T-helper 2 cell treated with Interferon-gamma antibody and Interleukin-4, amounts not matched to agents 5 μg/mL and 100 μg/mL, for 36 hours (primary cell): ENCODE measurements at regions not wholly inside any gene's neighbourhood (a gene's known extent, or its start where the extent isn't known, plus 50 kb on each side); places are given as distances from the start of the nearest gene placed in this dataset.

Experiments used
- DNase-seq: peaks from one replicate; pipeline ENCODE4 v3.0.0; 2021; ENCODE audit warnings: low spot score
- H3K27ac Mint-ChIP-seq: one replicate; pipeline ENCODE4 v1.8.0; 2021; ENCODE audit warnings: mild to moderate bottlenecking, mixed read lengths
- H3K27me3 Mint-ChIP-seq: one replicate; pipeline ENCODE4 v1.8.0; 2021; ENCODE audit warnings: low read depth, mixed read lengths
- H3K36me3 Mint-ChIP-seq: one replicate; pipeline ENCODE4 v1.8.0; 2021; ENCODE audit warnings: low read depth, mixed read lengths
- H3K4me1 Mint-ChIP-seq: one replicate; pipeline ENCODE4 v1.8.0; 2021; ENCODE audit warnings: low read depth, mixed read lengths
- H3K4me3 Mint-ChIP-seq: one replicate; pipeline ENCODE4 v1.8.0; 2022; ENCODE audit warnings: mild to moderate bottlenecking, moderate library complexity, mixed read lengths
- H3K9me3 Mint-ChIP-seq: one replicate; pipeline ENCODE4 v1.8.0; 2021; ENCODE audit warnings: mixed read lengths

DNA sequence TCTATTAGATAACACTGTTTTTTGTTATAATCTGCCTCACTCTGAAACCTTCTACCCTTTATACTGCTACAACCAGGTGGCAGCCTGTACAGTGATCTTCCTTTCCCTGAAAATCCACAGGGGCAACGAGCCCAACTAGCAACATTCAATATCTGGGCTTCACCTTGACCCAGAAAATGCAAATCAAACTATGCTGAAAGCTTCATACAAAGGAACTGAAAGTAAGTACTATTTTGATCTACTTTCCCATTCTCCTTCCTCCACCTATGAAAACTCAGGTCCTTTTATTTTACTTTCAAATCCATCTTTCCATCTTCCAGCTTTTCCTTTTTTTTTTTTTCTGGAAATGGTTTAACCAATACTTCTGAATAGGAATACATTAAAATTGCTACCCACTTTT lies 175.8 kb upstream of the CCDC150 start:
- Mint-ChIP-seq H3K4me1 (peaks cover 17% of the 10 kb centered on the region), H3K36me3 (no peaks in the 10 kb centered on the region), H3K27me3 (peaks cover 69% of the 10 kb centered on the region), H3K27ac (no peak overlapping the region), H3K9me3 (no peaks in the 10 kb centered on the region), H3K4me3 (no peak overlapping the region)
- no peak for DNase-seq

DNA sequence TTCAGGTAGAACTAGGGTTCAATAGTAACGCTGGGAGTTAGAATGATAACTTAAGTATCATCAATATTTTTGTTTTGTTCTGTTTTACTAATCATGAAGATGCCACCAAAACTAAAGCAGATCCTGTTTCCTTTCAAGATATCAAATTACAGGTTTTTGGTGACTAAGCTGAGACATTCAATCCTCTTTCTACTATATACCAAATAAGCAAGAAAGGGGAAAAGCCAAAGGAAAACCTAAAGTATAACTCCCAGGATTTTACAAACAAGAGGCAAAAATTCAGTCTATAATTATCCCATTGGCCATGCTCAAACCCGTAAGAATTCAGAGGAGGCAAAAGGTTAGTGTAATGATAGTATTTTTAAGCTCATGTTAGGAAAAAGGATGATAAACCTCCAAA lies 175.2 kb upstream of the CCDC150 start:
- Mint-ChIP-seq H3K36me3 (no peaks in the 10 kb centered on the region), H3K27me3 (peaks cover 68% of the 10 kb centered on the region), H3K27ac (no peak overlapping the region), H3K4me3 (no peak overlapping the region), H3K9me3 (no peaks in the 10 kb centered on the region), H3K4me1 (peaks cover 11% of the 10 kb centered on the region)
- no peak for DNase-seq

DNA sequence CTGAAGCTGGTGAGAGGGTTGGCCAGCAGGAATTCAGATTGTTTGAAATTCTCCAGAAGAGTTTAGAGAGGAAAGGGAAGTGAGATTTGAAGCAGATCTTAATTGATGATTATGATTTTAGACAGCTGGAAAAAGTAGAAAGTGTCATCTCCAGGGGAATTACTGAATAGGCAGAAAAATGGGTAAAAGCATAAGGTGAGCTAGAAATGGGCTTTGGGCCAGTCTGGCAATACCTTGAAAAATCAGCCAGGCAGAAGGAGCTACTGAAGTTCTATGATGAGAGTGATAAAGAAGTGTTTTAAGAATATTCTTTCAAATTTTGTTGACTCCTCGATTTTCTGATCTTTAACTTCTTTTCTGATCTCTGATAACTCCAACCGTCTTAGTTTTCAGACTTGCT lies 172.9 kb upstream of the CCDC150 start:
- Mint-ChIP-seq H3K4me1 (no peaks in the 10 kb centered on the region), H3K27me3 (peaks cover 51% of the 10 kb centered on the region), H3K4me3 (no peak overlapping the region), H3K9me3 (no peaks in the 10 kb centered on the region), H3K27ac (no peak overlapping the region), H3K36me3 (no peaks in the 10 kb centered on the region)
- DNase-seq, result no peak

DNA sequence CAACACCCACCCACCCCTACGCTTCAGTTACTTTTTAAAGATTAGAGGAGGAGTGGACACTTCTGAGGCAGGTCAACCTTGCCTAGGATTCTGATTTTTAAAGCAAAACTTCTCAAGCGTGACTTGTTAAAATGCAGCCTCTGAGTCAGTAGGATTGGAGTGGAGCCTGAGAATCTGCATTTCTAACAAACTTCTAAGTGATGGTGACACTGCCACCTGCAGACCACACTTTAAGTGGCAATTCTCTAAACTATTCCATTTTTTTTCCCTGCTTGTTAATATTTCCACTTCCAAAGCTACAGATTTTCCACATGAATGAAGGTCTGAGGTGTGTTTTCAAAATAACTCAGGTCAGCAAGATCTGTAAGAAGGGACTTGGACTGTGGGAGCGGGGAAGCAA lies 171.1 kb upstream of the CCDC150 start:
- Mint-ChIP-seq H3K27ac (no peak overlapping the region), H3K4me1 (no peaks in the 10 kb centered on the region), H3K9me3 (no peaks in the 10 kb centered on the region), H3K36me3 (no peaks in the 10 kb centered on the region), H3K27me3 (peaks cover 42% of the 10 kb centered on the region), H3K4me3 (no peak overlapping the region)
- no peak for DNase-seq

DNA sequence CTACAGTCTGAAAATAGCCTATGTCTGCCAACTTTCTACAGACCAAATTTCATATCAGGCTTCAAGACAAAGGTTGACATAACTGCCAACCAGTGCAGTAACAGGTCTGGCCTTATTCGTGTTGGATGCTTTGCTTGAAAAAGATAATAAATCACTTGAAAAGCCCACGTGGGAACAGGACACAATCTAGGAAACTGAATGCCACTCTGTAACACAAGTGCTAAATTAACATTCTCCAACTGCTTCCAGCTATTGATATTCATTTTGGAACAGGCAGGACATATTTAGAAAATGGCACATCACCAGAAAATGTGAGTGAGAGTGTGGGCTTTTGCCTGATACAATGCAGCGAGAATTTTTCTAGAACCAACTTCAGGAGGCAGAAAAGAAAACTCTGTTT lies 165.9 kb upstream of the CCDC150 start:
- Mint-ChIP-seq H3K36me3 (no peaks in the 10 kb centered on the region), H3K27me3 (peaks cover 22% of the 10 kb centered on the region), H3K27ac (no peak overlapping the region), H3K4me1 (no peaks in the 10 kb centered on the region), H3K4me3 (no peak overlapping the region), H3K9me3 (no peaks in the 10 kb centered on the region)
- DNase-seq, result no peak

DNA sequence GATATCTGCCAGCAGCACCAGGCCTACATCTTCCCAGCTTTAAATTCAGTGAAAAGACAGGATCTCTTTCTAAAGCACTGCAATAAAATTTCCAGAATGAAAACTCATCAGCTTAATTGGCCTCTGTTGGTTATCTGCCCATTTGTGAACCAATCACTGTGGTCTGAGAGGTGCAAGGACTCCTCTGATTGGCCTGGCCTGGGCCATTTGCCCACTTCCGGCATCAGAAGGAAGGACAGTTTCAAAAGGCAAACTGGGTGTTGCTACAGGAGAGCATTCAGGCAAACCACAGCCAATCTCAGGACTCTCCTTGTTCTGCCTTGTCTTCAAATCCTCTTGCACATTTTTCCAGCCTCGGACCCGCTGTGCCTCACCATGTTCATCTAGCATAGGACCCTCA lies 163.9 kb upstream of the CCDC150 start:
- no peak overlapping the region for H3K27ac Mint-ChIP-seq
- H3K36me3 Mint-ChIP-seq, result no peaks in the 10 kb centered on the region
- no peaks in the 10 kb centered on the region for H3K9me3 Mint-ChIP-seq
- peaks cover 24% of the 10 kb centered on the region for H3K27me3 Mint-ChIP-seq
- DNase-seq, result no peak
- H3K4me3 Mint-ChIP-seq, result no peak overlapping the region
- no peaks in the 10 kb centered on the region for H3K4me1 Mint-ChIP-seq

DNA sequence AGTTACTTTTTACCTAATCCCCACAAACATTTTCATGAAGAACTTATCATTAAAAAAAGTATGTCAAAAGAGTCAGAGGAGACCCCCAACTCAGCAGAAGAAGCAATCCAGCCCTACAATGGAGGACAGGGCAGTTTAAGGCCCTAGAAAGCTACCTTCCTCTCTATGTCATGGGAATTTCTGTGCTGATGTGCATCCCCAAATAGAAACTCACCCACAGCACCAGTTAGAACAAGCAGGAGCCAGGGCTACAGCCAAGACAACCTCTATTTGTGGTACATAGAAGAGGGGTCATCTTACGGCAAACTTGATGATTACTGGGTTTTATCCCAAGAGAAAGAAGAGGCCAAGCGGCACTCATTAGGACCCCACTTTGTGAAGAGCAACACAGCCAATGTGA lies 160.9 kb upstream of the CCDC150 start:
- Mint-ChIP-seq H3K27ac (no peak overlapping the region), H3K9me3 (no peaks in the 10 kb centered on the region), H3K4me1 (no peaks in the 10 kb centered on the region), H3K36me3 (no peaks in the 10 kb centered on the region), H3K4me3 (no peak overlapping the region), H3K27me3 (peaks cover 24% of the 10 kb centered on the region)
- no peak for DNase-seq

DNA sequence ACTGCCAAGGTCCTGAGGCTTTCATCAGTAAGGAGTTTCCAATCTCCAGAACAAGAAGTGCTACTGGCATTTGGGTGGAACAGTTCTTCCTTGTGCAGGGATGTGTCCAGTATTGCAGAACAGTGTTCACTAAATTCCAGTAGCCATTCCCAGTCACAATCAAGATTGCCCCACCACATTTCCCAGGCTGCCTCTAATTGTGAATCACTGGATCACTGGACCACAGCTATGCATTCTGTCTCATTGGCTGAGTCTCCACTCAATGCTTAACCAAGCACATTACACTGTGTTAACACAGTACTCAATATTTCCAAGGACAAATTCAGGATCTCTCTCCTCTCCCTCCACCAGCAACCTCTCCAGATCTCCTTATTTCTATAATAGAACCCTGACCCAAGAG lies 160.2 kb upstream of the CCDC150 start:
- Mint-ChIP-seq H3K36me3 (no peaks in the 10 kb centered on the region), H3K27me3 (peaks cover 25% of the 10 kb centered on the region), H3K4me3 (no peak overlapping the region), H3K9me3 (no peaks in the 10 kb centered on the region), H3K27ac (no peak overlapping the region), H3K4me1 (no peaks in the 10 kb centered on the region)
- no peak for DNase-seq

DNA sequence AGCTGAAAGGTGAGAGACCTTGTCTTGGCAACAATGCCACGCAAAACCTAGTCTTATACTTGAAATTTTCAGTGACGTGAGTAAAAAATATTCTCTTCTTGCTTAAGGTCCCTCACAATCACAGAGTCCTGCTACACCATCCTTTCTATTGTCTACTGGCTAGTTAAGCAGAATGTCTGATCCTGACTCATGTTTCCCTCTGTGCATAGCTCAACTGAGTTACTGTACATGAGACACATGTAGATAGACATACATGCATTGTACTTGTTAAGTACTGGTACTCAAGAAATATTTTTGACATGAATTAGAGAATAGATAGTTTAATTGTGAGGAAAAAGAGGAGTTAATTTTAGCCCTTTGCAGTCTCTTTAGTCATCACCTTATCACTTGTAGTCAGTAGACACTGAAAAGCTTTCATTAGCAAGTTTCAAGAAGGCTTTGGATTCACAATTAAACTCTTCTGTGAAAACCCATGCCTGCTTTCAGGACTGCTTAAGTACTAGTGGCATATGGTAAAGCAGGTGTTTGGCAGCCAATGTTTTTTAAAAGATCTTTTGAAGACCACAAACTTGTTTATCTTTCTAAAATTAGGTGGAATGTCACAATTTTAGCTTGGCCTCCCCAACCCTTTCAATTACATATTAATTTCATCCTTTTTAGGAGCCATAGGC lies 158.7 kb upstream of the CCDC150 start:
- DNase-seq, result no peak
- no peaks in the 10 kb centered on the region for H3K9me3 Mint-ChIP-seq
- H3K36me3 Mint-ChIP-seq, result no peaks in the 10 kb centered on the region
- H3K4me3 Mint-ChIP-seq, result no peak overlapping the region
- no peak overlapping the region for H3K27ac Mint-ChIP-seq
- no peaks in the 10 kb centered on the region for H3K4me1 Mint-ChIP-seq
- peaks cover 20% of the 10 kb centered on the region for H3K27me3 Mint-ChIP-seq

DNA sequence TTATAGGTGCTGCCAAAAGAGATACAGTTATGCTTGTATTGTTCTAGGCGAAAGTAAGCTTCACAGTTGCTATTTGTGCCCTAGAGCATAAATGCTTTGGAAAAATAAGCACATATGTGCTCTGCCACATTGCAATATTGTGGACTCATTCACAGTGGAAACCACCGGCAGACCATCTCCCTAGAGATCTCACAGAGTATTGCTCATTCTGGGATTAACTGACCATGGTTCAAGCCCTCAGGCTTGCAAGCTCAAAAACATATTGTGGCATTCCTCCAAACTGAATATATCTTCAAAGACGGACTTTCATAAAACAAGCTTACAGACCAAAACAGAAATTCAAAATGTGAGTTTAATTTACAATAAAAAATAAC lies 158.2 kb upstream of the CCDC150 start:
- no peak overlapping the region for H3K27ac Mint-ChIP-seq

DNA sequence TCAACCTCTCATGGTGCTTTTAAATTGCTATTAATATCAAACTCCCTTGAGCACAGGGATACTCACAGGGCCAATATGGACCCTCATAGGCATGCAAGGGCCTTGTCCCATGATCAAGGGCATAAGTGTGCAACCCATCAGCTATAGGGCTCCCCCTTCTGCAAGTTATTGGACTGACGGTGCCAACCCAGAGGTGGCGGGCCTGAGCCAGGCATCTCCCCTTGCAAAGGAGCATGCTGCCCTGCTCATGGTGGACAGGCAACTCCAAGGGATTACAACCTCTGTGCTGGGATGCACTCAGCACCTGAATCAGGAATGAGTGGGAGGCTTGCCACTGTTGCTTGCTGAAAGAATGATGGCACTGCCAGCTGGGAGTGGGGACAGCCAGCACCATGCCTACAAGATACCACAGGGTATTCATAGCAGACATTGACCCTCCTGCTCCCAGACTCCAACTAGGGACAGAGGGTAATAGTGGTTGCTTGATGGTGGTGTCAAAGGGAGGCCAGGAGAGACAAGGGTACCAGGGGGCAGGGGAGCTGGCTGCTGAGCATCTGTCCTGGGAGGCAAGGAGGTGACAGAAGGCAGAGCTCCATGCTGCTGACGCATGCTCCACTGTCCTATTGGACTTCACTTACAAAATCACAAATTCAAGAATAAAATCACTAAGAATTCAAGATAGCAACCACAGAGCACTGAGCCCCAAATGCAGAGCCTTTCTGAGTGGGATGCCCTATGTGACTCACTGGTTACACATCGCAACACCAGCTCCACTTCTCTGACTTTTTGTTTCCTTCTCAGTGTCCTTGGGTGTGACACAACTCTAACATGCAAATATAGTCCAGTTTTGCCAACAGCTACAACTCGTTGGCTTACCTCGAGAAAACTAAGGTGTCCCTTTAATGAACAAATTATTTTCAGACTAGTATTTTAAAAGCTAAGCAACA lies 157.1 kb upstream of the CCDC150 start:
- no peak overlapping the region for H3K27ac Mint-ChIP-seq
- H3K36me3 Mint-ChIP-seq, result no peaks in the 10 kb centered on the region
- no peak for DNase-seq
- no peak overlapping the region for H3K4me3 Mint-ChIP-seq
- H3K27me3 Mint-ChIP-seq, result peaks cover 20% of the 10 kb centered on the region
- no peaks in the 10 kb centered on the region for H3K4me1 Mint-ChIP-seq
- no peaks in the 10 kb centered on the region for H3K9me3 Mint-ChIP-seq

More for the DNA sequence above, 158.2 kb upstream of the CCDC150 start:
- Mint-ChIP-seq H3K9me3 (no peaks in the 10 kb centered on the region), H3K27me3 (peaks cover 20% of the 10 kb centered on the region), H3K4me1 (no peaks in the 10 kb centered on the region), H3K4me3 (no peak overlapping the region), H3K36me3 (no peaks in the 10 kb centered on the region)
- DNase-seq, result no peak

DNA sequence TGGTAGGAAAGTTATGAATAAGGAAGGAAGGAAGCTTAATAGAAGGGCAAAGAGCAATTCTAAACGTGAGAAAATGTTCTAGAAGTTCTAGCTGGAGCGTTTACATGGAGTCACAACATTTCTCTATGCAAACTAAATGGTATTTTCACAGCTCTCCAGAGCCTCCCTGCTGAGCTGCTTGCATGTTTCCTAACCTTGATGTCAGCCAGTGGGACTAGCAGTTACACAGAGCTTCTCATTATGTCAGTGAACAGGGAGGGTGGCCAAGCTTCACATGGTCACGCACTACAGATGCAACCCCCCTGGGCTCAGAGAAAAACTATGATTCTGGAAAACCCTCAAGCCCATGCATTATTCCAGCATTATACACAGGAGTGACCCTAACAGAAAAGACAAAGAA lies 153.4 kb upstream of the CCDC150 start:
- Mint-ChIP-seq H3K4me1 (no peaks in the 10 kb centered on the region), H3K27ac (no peak overlapping the region), H3K36me3 (no peaks in the 10 kb centered on the region), H3K27me3 (peaks cover 12% of the 10 kb centered on the region), H3K4me3 (no peak overlapping the region), H3K9me3 (no peaks in the 10 kb centered on the region)
- DNase-seq, result no peak

DNA sequence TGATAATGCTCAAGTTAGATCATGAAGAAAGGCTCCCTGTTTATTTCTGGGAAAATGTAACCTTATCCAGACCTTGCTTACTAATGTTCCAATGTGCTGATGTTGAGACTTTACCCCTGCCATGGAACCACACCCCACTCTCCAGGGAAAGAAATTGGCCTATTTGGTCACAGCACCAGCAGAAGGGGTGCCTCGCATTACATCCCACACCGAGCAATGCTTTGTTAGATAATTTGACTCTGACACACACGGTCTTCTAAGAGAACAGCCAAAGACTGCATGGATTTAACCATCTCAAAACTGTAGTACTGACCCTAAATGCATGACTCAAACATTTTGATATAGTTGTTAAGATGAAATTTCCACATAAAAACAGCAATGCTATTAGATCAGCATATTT lies 152.1 kb upstream of the CCDC150 start:
- peaks cover 12% of the 10 kb centered on the region for H3K27me3 Mint-ChIP-seq
- H3K36me3 Mint-ChIP-seq, result no peaks in the 10 kb centered on the region
- no peaks in the 10 kb centered on the region for H3K4me1 Mint-ChIP-seq
- H3K4me3 Mint-ChIP-seq, result no peak overlapping the region
- no peak for DNase-seq
- no peaks in the 10 kb centered on the region for H3K9me3 Mint-ChIP-seq
- H3K27ac Mint-ChIP-seq, result no peak overlapping the region

DNA sequence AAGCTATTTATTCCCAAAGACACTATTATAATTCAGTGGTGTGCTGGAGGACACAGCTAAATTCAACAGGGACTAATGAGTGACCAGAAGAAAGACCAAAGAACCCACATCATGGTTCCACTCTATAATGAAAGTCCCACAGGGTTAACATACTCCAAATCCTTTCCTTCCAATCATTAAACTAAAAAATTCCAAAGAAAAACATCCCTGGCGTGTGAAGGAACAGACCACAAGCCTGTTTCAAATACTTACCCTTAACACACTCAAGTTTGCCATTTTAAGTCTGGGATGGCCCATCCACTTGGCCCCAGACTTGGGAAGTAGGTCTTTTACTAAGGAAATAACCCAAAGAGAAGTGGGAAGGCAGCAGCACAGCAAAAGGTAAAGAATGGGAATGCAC lies 150.1 kb upstream of the CCDC150 start:
- Mint-ChIP-seq H3K4me3 (no peak overlapping the region), H3K4me1 (no peaks in the 10 kb centered on the region), H3K27me3 (peaks cover 7% of the 10 kb centered on the region), H3K27ac (no peak overlapping the region), H3K36me3 (no peaks in the 10 kb centered on the region), H3K9me3 (no peaks in the 10 kb centered on the region)
- no peak for DNase-seq
